Uterus (tissue), 2 donors: ENCODE measurements at regions not wholly inside any gene's neighbourhood (a gene's known extent, or its start where the extent isn't known, plus 50 kb on each side); places are given as distances from the start of the nearest gene placed in this dataset.

Experiments
- CTCF ChIP-seq, 4 experiments: fragments of 200-600 bp in 2 of 4; fragments of 450-650 bp in 2 of 4; sonication (generic) in 2 of 4; IDR thresholded peaks; one replicate each; pipeline ENCODE4 v1.5.1; 2016 to 2019; ENCODE audit warnings: antibody characterized with exemption in 4 of 4, mild to moderate bottlenecking in 2 of 4, moderate library complexity in 1 of 4
- POLR2A ChIP-seq, 2 donors: fragments of 450-650 bp; IDR thresholded peaks; one replicate each; pipeline ENCODE4 v1.6.1; 2016; ENCODE audit warnings: antibody characterized with exemption in 2 of 2, mild to moderate bottlenecking in 1 of 2, moderate library complexity in 1 of 2

- TF ChIP-seq CTCF (IDR thresholded peaks at IDR 0.05) (no peak), POLR2A (IDR thresholded peaks at IDR 0.05) (no peak)
These were observed 129.9 kb upstream of the HES1 start for GRCh38 chr3:194005930-194006501.
